Stimulated activated CD4-positive, alpha-beta T cell treated with anti-CD3 and anti-CD28 coated beads, Interleukin-4, amount 100 ng/mL, for 1 hour (primary cell): ENCODE measurements at regions not wholly inside any gene's neighbourhood (a gene's known extent, or its start where the extent isn't known, plus 50 kb on each side); places are given as distances from the start of the nearest gene placed in this dataset.
"Not testable (repeated sequence)": the region's sequence is repeated elsewhere in the genome, so short reads cannot be mapped to it uniquely, and the experiment has no call there.

Source experiments
- DNase-seq: peaks from one replicate; pipeline ENCODE4 v3.0.0-alpha.2; 2020

GRCh38 chr4:19286924-19287323 lies 964.8 kb upstream of the SLIT2 start:
- DNase-seq = no peak

DNA sequence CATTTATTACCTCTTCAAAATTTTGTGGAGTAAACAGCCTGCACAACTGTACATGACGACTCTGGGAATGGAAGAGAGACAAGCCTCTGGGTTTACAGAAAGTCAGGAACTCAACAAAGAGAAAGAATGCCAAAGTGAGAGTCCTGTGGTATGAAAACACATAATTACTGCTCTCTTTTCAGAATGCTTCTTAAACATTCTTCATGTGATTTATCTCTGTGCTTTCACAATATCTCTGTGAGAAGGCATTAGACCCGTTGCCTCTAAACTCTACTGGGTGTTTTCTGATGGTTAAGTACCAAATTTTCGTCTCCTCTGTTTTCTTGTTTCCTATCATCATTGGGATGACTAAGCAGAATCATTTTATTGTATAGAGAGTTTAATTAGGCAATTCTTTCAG lies 966.6 kb upstream of the SLIT2 start:
- no peak for DNase-seq

DNA sequence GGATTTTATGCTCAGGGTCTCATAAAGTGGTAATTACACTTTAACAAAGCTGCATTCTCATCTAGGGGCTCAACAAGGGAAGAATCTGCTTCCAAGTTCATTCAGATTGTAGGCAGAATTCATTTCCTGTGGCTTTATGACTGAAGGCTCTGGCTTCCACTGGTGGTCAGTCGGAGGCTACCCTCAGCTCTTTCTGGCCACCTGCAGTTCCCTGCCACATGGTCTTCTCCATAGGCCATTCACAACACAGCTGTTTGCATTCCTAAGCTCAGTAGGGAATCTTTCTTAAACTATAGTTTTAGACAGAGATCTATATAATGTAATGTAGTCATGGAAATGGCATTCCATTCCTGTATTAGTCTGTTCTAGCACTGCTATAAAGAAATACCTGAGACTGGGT lies 973.0 kb upstream of the SLIT2 start:
- DNase-seq = no peak

DNA sequence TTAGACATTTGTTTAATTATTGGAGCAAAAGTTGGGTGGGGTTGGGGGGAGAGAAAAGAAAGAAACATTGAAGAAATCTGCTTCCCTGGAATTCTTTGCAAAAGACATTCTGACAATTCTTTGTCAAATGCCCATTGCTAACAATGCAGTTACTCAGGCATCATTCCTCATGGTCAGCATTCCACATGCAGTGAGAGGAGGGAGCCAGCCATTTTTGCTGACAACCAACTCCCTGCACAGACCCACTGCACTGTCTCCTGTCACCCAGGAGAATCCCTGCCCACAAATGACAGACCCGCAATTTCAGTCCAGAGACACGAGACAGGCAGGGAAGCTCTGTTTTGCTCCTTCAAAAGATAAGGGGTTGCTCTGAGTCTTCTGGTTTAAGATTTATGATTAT lies 985.1 kb upstream of the SLIT2 start:
- DNase-seq = no peak

DNA sequence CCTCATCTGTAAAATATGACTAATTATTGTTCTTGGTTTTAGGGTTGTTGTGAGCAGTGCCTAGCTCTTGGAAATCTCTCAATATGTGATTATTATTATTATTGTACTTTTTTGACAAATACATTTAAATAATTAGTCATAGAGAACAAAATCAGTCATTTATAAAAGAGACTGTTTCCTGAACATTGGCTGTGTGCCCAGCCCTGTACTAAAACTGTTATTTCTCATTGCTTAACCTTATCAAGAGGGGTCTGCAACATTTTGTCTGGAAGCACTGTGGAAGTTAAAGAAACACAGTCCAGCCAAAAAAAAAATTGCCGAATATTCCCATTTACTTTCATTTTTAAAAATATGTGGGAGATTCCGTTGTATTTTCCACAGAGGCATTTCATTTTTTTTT lies 989.2 kb upstream of the SLIT2 start:
- DNase-seq = no peak

DNA sequence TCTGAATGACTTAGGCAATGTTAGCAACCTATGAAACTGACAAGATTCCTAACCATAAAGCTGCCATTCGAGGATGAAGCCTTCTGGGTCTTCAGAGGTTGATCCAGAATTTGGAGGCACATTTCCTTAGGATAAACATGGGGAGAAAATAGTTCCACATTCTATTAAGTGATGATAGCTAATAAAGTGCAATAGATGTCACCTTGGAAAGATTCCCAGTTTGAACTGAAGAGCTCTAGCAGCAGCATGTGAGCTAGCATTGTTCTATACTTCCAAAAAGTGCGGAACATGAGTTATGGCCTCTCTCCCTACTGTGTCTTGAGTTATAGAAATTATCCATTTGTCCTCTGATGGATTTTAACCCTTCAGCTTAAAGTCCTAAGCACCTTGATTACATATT lies 991.4 kb upstream of the SLIT2 start:
- no peak for DNase-seq

GRCh38 chr4:19259920-19260319 lies 991.8 kb upstream of the SLIT2 start:
- DNase-seq = no peak

- no peak for DNase-seq
Observed at GRCh38 chr4:19256823-19257222, 994.9 kb upstream of the SLIT2 start.

GRCh38 chr4:19254486-19254885 lies 997.2 kb upstream of the SLIT2 start:
- no peak for DNase-seq

DNA sequence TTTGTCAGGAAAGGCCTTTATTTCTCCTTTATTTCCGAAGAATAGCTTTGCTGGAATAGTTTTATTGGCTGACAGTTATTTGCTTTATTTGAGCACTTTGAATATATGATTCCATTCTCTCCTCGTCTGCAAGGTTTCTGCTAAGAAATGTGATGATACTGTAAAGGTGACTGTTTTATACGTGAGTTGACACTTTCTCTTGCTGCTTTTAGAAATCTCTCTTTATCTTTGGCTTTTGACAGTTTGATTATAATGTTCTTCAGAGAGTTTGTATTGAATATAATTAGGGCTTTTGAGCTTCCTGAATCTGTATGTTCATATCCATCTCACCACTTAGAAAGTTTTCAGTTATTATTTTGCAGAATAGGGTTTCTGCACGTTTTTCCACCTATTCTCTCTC lies 1003.7 kb upstream of the SLIT2 start:
- no peak for DNase-seq

DNA sequence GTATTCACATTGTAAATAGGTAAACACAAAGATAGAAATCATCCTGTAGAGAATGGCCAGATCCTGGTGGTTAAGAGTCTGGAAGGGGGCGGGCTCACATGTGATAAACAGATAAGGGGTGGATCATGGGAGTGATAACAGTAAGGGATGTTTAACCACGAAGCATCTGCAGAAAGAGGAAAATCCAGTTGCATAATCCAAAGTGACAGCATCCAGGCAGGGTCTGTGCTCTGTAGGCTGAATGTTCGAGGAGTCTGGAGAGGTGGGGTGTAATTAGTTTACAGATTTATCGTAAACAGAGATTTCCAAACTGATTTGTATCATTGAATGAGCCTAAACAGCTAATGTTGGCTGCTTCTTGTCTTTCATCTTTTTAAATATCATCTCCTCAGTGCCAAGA lies 1009.8 kb upstream of the SLIT2 start:
- no peak for DNase-seq

DNA sequence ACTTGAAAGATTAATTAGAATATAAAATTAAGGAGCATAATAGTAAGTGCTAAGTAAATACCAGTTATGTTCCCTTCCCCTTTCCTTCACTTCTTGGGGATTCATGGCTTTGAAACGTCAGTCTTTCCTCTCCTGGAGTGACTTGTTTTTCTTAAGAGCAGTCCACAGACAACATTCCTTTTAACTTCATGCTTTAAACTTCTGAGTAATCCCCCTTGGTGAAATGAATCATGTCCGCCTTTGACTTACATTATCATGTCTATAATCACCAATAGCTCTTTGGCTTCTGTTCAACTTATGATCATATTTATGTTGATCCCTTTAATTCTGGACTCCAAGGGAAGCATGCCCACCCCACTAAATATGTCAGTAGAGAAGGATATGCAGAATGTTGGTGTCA lies 1012.1 kb upstream of the SLIT2 start:
- DNase-seq = no peak

DNA sequence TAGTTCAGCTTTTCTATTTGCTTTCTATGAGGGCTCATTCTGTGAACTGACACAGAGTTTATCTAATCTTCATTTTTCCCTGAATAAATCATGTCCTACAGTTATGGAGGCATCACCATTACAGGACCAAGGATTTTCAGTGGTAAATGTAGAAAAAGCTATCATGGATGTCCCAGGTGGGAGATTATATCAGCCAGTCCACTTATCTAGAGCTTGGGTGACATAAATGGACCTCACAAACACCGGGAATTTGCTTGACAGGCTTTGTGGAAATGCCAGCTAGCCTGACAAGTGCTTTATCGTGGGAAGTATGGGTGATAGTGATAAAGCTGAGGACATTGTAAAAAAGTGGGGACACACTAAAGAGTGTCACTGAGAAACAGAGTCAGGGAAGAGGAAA lies 1015.2 kb upstream of the SLIT2 start:
- DNase-seq = no peak

DNA sequence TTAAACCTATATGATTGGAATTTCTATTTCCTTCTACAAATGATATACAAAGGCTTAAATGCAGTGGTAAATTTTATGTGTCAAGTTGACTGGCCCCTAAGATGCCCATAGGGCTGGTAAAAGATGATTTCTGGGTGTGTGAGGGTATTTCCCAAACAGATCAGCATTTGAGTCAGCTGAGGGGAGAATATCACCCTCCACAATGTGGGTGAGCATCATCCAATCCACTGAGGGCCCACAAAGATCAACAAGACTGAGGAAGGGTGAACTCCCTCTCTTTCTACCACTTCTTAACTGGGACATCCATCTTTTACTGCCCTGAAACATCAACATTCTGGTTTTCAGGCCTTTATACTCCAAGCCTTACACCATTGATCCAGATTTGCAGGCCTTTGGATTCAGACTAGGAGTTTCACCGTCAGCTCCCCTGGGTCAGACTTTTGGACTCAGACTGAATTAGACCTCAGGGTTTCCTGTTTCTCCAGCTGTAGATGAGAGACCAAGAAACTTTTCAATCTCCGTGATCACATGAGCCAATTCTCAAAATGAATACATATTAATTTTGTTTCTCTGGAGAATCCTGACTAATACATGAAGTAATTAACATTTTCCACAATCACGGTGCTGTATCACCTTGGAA lies 1020.7 kb upstream of the SLIT2 start:
- DNase-seq = no peak

GRCh38 chr4:19227701-19228100 lies 1024.0 kb upstream of the SLIT2 start:
- DNase-seq = no peak

DNA sequence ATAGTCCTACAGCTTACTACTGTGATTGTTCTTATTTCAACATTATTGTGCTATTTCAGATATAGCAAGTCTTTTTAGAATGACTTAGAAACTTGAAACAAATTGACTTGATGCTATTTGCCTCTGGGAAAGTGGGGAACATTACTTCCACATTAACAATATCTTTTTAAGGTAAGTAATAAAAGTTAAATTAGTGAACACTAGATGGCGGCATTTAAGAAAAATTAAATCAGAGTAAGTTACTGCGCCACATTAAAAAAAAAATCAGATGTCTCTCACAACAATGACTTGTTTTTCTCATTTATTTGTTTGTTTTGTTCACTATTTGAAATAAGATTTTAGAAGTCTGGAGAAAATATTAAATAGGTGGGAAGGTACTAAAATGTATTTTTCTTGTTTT lies 1026.9 kb upstream of the SLIT2 start:
- no peak for DNase-seq

GRCh38 chr4:19216476-19216875 lies 1035.2 kb upstream of the SLIT2 start:
- DNase-seq = no peak

GRCh38 chr4:19214591-19215186 lies 1037.0 kb upstream of the SLIT2 start:
- DNase-seq = no peak

- no peak for DNase-seq
Observed at GRCh38 chr4:19213388-19213787, 1038.3 kb upstream of the SLIT2 start.

- DNase-seq = no peak
Observed at GRCh38 chr4:19205853-19206252, 1045.9 kb upstream of the SLIT2 start.

DNA sequence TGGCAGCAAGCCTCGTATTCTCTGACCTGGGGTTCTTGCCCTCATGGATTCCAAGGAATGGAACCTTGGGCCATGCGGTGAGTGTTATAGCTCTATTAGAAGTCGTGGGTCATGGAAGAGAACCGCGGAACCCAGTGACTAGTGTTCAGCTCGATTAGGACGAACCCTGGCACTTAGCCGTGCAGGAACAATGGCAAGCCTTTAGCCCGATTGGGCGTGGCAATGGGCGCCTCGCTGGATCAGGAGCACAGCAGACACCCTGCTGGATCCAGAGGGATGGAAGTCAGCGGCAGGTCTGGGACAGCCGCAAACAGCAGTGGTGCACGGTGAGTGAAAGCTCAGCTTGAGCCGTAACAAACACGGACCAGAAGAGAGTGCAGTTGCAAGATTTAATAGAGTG lies 1053.9 kb upstream of the SLIT2 start:
- DNase-seq = not testable (repeated sequence)

DNA sequence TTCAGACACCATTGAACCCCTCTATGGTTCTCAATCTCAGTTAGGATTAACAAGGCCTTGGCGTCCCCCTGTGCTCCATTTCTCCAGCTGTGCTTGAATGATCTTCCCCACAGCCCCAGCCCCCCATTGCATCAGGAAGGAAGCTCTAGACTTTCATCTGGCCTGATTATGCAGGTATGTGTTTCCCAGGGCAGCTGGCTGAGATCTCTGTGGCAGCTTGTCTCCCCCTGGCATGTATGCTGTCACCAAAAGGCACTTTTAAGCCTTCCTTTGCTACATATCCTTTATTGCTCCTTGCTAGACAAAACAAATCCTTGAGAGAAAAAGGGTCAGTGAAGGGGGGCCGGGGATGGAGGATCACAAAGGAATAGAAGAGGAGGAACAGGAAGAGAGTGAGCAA lies 1056.0 kb upstream of the SLIT2 start:
- DNase-seq = no peak

DNA sequence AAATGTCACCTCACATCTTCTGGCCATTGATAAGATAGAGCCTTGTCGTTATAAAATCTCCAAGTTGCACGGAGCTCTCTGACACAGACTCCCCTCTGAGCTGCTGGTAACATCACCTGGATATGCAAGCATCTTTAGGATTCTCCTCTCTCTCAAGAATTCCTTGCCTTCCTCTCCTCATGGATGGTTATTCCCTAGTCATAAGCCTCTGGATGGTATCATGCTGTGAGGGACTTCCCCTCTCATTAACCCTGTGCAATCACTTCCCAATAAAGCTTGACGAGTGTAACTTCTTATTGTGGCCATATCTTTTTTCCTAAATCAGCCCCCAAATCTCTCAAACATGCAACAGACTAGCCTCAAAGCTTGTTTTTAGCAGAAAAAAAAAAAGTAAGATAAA lies 1057.0 kb upstream of the SLIT2 start:
- no peak for DNase-seq

DNA sequence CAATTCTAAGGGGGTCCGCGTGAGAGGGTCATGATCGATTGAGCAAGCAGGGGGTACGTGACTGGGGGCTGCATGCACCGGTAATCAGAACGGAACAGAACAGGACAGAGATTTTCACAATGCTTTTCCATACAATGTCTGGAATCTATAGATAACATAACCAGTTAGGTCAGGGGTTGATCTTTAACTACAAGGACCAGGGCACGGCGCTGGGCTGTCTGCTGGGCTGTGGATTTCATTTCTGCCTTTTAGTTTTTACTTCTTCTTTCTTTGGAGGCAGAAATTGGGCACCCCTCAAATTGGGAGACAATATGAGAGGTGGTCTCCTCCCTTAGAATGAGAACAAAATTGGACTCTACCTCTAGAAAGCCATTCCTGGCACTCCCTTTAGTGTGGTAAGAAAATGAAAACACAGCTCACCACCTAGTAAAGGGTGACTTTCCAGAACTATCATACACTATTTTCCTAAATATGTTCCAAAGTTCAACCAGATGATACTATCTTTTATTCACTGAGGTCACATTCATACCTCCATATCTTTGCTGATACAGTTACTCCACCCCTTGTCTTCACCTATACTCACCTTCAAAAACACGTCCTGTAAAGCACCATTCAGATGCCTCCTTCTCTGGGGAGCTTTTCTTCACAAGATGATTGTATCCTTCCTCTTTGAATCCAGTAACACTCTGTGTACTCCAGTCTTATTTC lies 1058.3 kb upstream of the SLIT2 start:
- no peak for DNase-seq
